Vagina (tissue), 2 donors: ENCODE measurements at regions not wholly inside any gene's neighbourhood (a gene's known extent, or its start where the extent isn't known, plus 50 kb on each side); places are given as distances from the start of the nearest gene placed in this dataset.

Source experiments
- POLR2A ChIP-seq, 2 donors: fragments of 450-650 bp; IDR thresholded peaks; one replicate each; pipeline ENCODE4 v1.6.1; 2017; ENCODE audit warnings: antibody characterized with exemption in 2 of 2, mild to moderate bottlenecking in 2 of 2, moderate library complexity in 2 of 2
- TF ChIP-seq, protein P1 (sequence below), 3 experiments: fragments of 450-650 bp in 2 of 3; fragments of 200-600 bp in 1 of 3; sonication (generic) in 1 of 3; IDR thresholded peaks; one replicate each; pipeline ENCODE4 v1.5.1; 2017 to 2019; ENCODE audit warnings: antibody characterized with exemption in 3 of 3, mild to moderate bottlenecking in 2 of 3, moderate library complexity in 2 of 3

DNA sequence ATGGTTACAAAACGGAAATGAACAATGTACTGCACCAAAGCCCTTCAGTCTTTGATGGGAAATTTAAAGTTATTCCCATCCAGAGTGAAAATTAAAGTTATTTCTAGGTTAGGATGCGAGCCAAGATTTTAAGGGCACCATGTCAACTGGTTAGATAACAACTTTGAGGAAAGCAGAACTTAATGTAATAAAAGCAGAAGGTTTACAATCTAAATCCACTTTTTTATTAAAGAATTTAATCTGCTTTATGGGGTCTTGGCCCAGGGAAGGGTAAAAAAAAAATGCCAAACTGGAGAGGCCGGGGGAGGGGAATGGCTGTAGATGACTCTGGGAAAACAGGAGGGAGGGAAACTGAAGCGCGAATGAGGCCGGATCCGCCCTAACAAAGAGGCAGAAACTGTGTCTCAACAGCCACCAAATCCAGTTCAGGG is 108.2 kb upstream of the ATF7IP start:
- TF ChIP-seq POLR2A (IDR thresholded peaks at IDR 0.05) = no peak
- TF ChIP-seq, protein P1, sequence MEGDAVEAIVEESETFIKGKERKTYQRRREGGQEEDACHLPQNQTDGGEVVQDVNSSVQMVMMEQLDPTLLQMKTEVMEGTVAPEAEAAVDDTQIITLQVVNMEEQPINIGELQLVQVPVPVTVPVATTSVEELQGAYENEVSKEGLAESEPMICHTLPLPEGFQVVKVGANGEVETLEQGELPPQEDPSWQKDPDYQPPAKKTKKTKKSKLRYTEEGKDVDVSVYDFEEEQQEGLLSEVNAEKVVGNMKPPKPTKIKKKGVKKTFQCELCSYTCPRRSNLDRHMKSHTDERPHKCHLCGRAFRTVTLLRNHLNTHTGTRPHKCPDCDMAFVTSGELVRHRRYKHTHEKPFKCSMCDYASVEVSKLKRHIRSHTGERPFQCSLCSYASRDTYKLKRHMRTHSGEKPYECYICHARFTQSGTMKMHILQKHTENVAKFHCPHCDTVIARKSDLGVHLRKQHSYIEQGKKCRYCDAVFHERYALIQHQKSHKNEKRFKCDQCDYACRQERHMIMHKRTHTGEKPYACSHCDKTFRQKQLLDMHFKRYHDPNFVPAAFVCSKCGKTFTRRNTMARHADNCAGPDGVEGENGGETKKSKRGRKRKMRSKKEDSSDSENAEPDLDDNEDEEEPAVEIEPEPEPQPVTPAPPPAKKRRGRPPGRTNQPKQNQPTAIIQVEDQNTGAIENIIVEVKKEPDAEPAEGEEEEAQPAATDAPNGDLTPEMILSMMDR (IDR thresholded peaks at IDR 0.05) = no peak
